Keratinocyte (primary cell): ENCODE measurements at regions not wholly inside any gene's neighbourhood (a gene's known extent, or its start where the extent isn't known, plus 50 kb on each side); places are given as distances from the start of the nearest gene placed in this dataset.
A peak's percentile ranks its signal among the peaks of the same experiment; 100 is the strongest.

Experiments
- DNase-seq: peaks from one replicate; pipeline ENCODE4 v3.0.0-alpha.2; 2011; ENCODE audit warnings: low read depth, missing footprints, low spot score
- FAIRE-seq: peaks from 2 replicates; lab custom pipeline; 2011; peaks lifted over from hg19 to GRCh38; lab: Jason Lieb, UNC
- H2AFZ ChIP-seq: 2 replicates; pipeline ENCODE4 v1.6.0; 2012; ENCODE audit warnings: low read length, control low read depth, inconsistent platforms; ENCODE audit not compliant: control insufficient read depth
- H3K27ac ChIP-seq: 2 replicates; pipeline ENCODE4 v1.5.1; 2011; ENCODE audit warnings: low read length; ENCODE audit not compliant: control insufficient read depth, insufficient read depth
- H3K27me3 ChIP-seq: 3 replicates; pipeline ENCODE4 v1.6.0; 2011; ENCODE audit warnings: low read length; ENCODE audit not compliant: control insufficient read depth, insufficient read depth; ENCODE audit errors: extremely low read depth
- H3K36me3 ChIP-seq, 2 experiments: 2 replicates in 1 of 2; 3 replicates in 1 of 2; pipeline ENCODE4 v1.5.1; 2011; ENCODE audit warnings: low read length in 2 of 2, mild to moderate bottlenecking in 1 of 2; ENCODE audit not compliant: control insufficient read depth in 2 of 2, insufficient read depth in 2 of 2; ENCODE audit errors: extremely low read depth in 1 of 2
- H3K4me1 ChIP-seq: 3 replicates; pipeline ENCODE4 v1.5.1; 2011; ENCODE audit warnings: low read length; ENCODE audit not compliant: control insufficient read depth, insufficient read depth; ENCODE audit errors: extremely low read depth
- H3K4me2 ChIP-seq: 3 replicates; pipeline ENCODE4 v1.6.0; 2011; ENCODE audit warnings: low read depth, low read length; ENCODE audit not compliant: control insufficient read depth, insufficient read depth; ENCODE audit errors: extremely low read depth
- H3K4me3 ChIP-seq, 3 experiments: fragments of 200-600 bp in 1 of 3; sonication (generic) in 1 of 3; 2 replicates in 2 of 3; 3 replicates in 1 of 3; pipeline ENCODE4 v1.5.1; 2011 to 2016; ENCODE audit warnings: low read length in 3 of 3, mild to moderate bottlenecking in 3 of 3, control low read depth in 2 of 3, inconsistent platforms in 1 of 3, low read depth in 1 of 3, mixed read lengths in 1 of 3, mixed run types in 1 of 3, moderate library complexity in 1 of 3; ENCODE audit not compliant: control insufficient read depth in 2 of 3, insufficient read depth in 2 of 3; ENCODE audit errors: extremely low read depth in 1 of 3
- H3K79me2 ChIP-seq: 2 replicates; pipeline ENCODE4 v1.6.0; 2012; ENCODE audit warnings: low read length; ENCODE audit not compliant: control insufficient read depth, insufficient read depth
- H3K9ac ChIP-seq: 3 replicates; pipeline ENCODE4 v1.6.0; 2011; ENCODE audit warnings: low read length; ENCODE audit not compliant: control insufficient read depth, insufficient read depth; ENCODE audit errors: extremely low read depth
- H3K9me1 ChIP-seq: 3 replicates; pipeline ENCODE4 v1.6.0; 2011; ENCODE audit warnings: low read length; ENCODE audit not compliant: control insufficient read depth, insufficient read depth; ENCODE audit errors: extremely low read depth
- H3K9me3 ChIP-seq: 2 replicates; pipeline ENCODE4 v1.5.1; 2012; ENCODE audit warnings: low read depth, low read length; ENCODE audit not compliant: control insufficient read depth
- H4K20me1 ChIP-seq: 3 replicates; pipeline ENCODE4 v1.6.0; 2011; ENCODE audit warnings: low read length; ENCODE audit not compliant: control insufficient read depth, insufficient read depth; ENCODE audit errors: extremely low read depth
- EZH2 ChIP-seq: IDR thresholded peaks from one replicate; pipeline ENCODE4 v1.6.1; 2012; ENCODE audit warnings: inconsistent platforms, mild to moderate bottlenecking, low read length, moderate library complexity
- dilution Hi-C: fragments of 300-500 bp; cut with MboI; formaldehyde crosslinking; loops from one replicate; pipeline ENCODE4 v1.7.0; 2020; ENCODE audit warnings: low sequenced_read_pairs; ENCODE audit not compliant: extremely low pct_ligation_motif_present
- TF ChIP-seq, protein P1 (sequence below), 3 experiments: IDR thresholded peaks in 1 of 3; conservative IDR thresholded peaks in 1 of 3; optimal IDR thresholded peaks in 1 of 3; 2 replicates in 2 of 3; 3 replicates in 1 of 3; pipeline versions ENCODE3 to v1.5.1; 2011; ENCODE audit warnings: low read length in 3 of 3, mild to moderate bottlenecking in 3 of 3, moderate library complexity in 2 of 3, control low read depth in 1 of 3, inconsistent platforms in 1 of 3; ENCODE audit not compliant: insufficient read depth in 2 of 3; ENCODE audit errors: extremely low read depth in 1 of 3

DNA sequence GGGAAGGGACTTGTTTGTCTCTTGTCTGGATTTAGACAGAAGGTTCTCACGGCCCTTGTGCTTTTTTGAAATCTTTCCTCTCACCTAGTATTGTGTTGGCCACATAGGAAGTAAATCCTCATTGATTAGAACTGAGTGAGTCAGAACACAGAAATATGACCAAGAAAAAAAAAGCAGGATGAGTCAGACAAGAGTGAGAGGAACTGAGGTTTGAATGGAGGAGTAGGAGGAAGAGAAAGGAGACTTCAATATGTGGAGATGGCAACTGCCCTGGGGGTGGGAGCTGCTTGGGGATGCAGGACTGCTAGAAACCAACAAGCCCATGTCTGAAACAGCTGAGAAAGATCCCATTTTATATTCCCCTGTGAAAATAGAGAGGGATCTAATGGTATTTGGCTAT, 194.1 kb upstream of the ZBTB20 start:
- FAIRE-seq (peak; percentile 84), DNase-seq (peak; percentile 15)
- H3K9me3 ChIP-seq, result no peaks in the 10 kb centered on the region
- H3K9ac ChIP-seq, result no peak overlapping the region
- H4K20me1 ChIP-seq, result no peaks in the 10 kb centered on the region
- H2AFZ ChIP-seq, result no peak overlapping the region
- H3K9me1 ChIP-seq, result no peaks in the 10 kb centered on the region
- no peaks in the 10 kb centered on the region for H3K36me3 ChIP-seq
- H3K4me2 ChIP-seq, result peak overlapping the region; percentile 38
- no peaks in the 10 kb centered on the region for H3K27me3 ChIP-seq
- H3K4me3 ChIP-seq, result no peak overlapping the region
- dilution Hi-C loops, result no loop called here
- H3K79me2 ChIP-seq, result no peaks in the 10 kb centered on the region
- TF ChIP-seq, protein P1, sequence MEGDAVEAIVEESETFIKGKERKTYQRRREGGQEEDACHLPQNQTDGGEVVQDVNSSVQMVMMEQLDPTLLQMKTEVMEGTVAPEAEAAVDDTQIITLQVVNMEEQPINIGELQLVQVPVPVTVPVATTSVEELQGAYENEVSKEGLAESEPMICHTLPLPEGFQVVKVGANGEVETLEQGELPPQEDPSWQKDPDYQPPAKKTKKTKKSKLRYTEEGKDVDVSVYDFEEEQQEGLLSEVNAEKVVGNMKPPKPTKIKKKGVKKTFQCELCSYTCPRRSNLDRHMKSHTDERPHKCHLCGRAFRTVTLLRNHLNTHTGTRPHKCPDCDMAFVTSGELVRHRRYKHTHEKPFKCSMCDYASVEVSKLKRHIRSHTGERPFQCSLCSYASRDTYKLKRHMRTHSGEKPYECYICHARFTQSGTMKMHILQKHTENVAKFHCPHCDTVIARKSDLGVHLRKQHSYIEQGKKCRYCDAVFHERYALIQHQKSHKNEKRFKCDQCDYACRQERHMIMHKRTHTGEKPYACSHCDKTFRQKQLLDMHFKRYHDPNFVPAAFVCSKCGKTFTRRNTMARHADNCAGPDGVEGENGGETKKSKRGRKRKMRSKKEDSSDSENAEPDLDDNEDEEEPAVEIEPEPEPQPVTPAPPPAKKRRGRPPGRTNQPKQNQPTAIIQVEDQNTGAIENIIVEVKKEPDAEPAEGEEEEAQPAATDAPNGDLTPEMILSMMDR (optimal IDR thresholded peaks at IDR 0.05 in 1 of 3, IDR thresholded peaks at IDR 0.05 in 1 of 3, conservative IDR thresholded peaks at IDR 0.05 in 1 of 3; ENCODE audit: extremely low read depth in 1 of 3, insufficient read depth in 2 of 3, low read length in 3 of 3), result no peak
- TF ChIP-seq EZH2, result no peak
- no peak overlapping the region for H3K27ac ChIP-seq
- peaks cover 6% of the 10 kb centered on the region for H3K4me1 ChIP-seq

DNA sequence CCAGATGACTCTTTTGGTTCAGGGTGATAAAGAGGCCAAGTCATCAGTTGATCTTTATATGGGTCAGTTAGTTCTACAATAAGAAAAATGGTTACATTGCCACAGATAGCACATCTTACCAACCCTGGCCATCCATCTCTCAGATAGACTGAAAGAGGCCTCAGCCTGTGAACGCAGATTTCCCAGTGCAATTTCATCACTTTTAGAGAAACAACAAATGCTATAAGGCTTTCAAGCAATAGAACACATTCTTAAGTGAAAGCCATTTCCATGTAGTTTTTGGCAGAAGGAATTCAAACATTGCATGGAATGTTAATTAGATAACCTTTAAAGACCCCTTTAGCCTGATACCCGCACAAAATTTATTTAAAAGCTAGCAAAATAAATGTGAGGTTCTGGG, 200.6 kb upstream of the ZBTB20 start:
- FAIRE-seq (no peak), DNase-seq (no peak)
- Histone ChIP-seq H3K36me3 (no peaks in the 10 kb centered on the region), H3K9me1 (no peaks in the 10 kb centered on the region), H4K20me1 (no peaks in the 10 kb centered on the region), H3K4me1 (no peaks in the 10 kb centered on the region), H3K4me2 (no peak overlapping the region), H3K27me3 (no peaks in the 10 kb centered on the region), H3K9ac (no peak overlapping the region), H3K27ac (no peak overlapping the region), H3K79me2 (no peaks in the 10 kb centered on the region), H3K4me3 (no peak overlapping the region), H2AFZ (no peak overlapping the region), H3K9me3 (no peaks in the 10 kb centered on the region)
- TF ChIP-seq EZH2, result no peak
- TF ChIP-seq, protein P1 (optimal IDR thresholded peaks at IDR 0.05 in 1 of 3, IDR thresholded peaks at IDR 0.05 in 1 of 3, conservative IDR thresholded peaks at IDR 0.05 in 1 of 3; ENCODE audit: extremely low read depth in 1 of 3, insufficient read depth in 2 of 3, low read length in 3 of 3), result no peak
- dilution Hi-C loops, result no loop called here
